IPS-11a (cell line): ENCODE measurements at regions not wholly inside any gene's neighbourhood (a gene's known extent, or its start where the extent isn't known, plus 50 kb on each side); places are given as distances from the start of the nearest gene placed in this dataset.

Source experiments
- H3K4me3 ChIP-seq: one replicate; pipeline ENCODE4 v1.5.1; 2013; ENCODE audit warnings: low read depth, low read length, control low read depth

DNA sequence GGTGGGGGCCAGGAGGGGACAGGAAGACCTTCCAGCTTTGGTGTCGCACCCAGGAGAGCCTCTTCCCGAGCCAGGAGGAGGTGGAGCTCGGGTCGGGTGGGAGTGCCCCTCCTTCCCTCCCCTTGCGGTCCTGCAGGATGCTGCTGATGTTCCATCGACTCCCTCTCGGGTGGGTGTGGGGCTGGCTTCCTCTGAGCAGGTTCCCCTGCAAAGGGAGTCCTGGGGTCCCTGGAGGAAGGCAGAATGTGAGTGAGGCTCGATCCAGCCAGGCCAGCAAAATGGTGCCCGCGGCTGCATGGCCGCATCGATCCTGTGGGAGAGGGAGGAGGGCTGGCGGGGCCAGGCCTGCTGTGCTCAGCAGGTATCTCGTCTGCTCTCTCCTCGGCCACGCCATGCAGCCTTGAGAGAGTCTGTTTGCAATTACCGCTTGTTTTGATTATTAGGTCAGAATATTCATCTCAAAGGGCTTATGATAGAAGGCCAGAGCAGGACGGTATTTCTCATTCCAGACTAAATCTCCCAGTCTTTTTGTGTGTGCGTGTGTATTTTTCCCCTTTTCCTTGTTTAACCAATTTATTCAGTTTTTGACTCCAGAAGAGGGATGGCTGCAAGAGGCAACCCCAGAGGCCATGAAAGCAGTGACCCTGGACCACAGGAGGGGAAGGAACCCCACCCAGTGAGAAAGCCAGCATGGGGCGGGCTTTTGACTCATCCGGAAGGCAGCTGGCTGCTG lies 137.3 kb upstream of the ZMIZ1 start:
- H3K4me3 ChIP-seq: no peak overlapping the region

DNA sequence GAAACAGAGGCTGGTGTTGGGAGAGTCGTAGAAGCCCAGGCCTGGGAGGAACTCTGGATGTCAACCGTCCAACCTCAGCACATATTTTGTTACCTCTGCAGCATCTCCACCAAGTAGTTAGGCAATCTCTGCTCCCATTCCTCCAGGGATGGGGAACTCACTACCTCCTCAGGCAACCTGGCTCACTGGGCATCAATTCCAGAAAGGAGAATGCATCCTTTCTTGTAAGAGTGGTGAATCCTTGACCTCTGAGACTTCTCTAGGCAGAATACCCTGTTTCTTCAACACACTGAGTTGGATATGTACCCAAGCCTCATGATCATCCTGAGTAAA lies 136.7 kb upstream of the ZMIZ1 start:
- H3K4me3 ChIP-seq: no peak overlapping the region

DNA sequence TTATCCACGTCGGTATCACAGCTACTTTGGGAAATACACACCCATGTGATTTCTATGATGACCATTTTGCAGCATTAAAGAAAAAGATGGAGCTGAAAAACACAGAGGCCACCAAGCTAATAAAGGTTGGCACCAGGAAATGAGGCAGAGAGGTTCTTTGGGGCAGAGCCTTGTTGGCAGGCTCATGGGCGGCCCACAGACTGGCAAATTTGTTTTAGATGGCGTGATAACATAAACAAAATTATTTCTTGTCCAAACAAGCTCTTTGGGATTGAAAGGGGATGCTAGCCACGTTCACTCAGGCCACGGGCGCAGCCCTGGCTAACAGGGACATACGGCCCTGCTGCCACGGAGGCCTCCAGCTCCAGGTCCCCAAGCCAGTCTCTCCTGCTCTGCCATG lies 135.9 kb upstream of the ZMIZ1 start:
- H3K4me3 ChIP-seq: no peak overlapping the region

- H3K4me3 ChIP-seq: no peak overlapping the region
Observed at GRCh38 chr10:78933828-78934531, 134.8 kb upstream of the ZMIZ1 start.

- H3K4me3 ChIP-seq: no peak overlapping the region
Observed at GRCh38 chr10:78934532-78934898, 134.3 kb upstream of the ZMIZ1 start.

DNA sequence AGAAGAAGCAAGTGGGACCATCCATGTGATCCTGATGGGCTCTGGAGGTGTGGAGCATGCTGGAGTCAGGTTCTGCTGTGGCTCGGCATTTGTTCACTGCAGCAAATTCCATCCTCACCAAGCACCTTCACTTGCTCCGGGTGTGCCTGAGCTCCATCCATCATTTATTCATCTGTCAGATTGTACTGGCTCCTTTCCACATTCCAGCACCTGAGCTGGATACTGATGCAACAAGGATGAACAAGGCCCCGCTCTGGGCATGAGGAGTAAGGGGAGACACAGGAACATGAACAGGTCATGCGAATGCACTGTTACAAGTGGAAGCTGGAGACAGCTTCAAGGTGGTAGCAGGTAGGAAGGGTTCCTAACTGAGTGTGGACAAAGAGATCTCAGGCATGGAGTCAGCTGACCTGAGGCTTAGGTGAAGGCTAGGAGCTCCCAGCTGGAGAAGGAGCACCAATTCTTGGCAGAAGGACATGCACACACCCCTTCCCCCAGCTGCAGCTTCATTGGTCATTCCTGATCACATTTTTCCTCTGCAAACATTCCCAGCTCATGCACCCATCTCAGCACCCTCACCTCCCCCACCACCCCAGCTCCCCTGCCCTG lies 133.7 kb upstream of the ZMIZ1 start:
- H3K4me3 ChIP-seq: no peak overlapping the region

- no peak overlapping the region for H3K4me3 ChIP-seq
Observed at GRCh38 chr10:78935697-78936407, 132.9 kb upstream of the ZMIZ1 start.

- H3K4me3 ChIP-seq: no peak overlapping the region
Observed at GRCh38 chr10:78936412-78937342, 132.1 kb upstream of the ZMIZ1 start.

DNA sequence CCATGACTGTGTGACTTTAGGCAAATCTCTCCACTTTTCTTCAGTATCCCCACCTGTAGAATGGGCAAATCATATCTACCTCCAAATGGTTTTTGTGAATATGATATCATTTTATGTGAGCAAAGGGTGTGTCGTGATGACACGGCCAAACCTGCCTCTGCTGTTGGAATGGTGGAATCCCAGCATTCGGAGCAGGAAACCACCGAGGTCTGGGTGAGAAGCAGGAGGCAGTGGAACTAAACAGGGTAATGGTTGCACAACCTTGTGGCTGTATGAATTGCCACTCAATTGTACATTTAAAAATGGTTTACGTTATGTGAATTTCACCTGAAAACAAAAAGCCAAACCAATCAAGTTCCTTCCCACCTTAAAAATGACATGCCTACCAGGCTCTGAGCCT lies 131.4 kb upstream of the ZMIZ1 start:
- H3K4me3 ChIP-seq: no peak overlapping the region

DNA sequence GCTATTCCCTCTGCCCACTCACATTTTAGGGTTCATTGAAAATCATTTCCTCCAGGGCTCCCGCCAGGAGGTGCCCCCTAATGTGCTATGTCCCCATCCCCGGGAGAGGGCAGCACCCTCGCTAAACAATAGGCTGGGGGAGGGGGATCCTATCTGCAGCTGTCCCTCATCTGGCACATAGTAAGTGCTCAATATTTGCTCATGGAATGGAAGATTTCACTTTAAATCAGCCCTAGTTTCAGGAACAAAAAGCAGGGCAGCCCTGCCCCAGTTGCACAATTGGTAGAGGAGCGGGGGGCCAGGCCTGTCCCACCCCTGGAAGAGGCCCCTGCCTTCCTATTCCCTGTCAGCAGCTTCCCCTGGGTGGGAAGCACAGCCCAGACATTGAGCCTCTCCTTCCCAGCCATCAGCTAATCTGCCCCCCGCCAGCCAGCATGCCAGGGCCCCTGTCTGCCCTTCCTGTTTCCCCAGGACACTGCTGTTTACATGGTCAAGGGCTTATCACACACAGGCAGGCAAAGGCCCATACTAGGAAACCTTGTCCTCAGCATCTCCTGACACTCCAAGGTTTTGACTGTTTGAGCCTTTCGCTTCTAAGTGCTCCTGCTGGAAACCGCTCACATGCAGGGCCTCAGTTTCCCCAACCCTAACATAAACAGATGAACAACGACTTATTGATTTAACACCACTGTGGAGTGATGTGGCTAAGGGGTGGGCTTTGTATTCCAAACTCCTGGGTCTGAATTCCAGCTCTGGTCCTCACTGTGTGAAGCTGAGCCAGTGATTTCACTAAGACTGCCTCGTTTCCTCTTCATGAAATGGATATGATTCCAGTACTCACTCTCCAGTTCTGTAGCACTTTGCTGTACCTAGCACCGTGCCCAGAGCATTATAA lies 130.7 kb upstream of the ZMIZ1 start:
- H3K4me3 ChIP-seq: no peak overlapping the region

DNA sequence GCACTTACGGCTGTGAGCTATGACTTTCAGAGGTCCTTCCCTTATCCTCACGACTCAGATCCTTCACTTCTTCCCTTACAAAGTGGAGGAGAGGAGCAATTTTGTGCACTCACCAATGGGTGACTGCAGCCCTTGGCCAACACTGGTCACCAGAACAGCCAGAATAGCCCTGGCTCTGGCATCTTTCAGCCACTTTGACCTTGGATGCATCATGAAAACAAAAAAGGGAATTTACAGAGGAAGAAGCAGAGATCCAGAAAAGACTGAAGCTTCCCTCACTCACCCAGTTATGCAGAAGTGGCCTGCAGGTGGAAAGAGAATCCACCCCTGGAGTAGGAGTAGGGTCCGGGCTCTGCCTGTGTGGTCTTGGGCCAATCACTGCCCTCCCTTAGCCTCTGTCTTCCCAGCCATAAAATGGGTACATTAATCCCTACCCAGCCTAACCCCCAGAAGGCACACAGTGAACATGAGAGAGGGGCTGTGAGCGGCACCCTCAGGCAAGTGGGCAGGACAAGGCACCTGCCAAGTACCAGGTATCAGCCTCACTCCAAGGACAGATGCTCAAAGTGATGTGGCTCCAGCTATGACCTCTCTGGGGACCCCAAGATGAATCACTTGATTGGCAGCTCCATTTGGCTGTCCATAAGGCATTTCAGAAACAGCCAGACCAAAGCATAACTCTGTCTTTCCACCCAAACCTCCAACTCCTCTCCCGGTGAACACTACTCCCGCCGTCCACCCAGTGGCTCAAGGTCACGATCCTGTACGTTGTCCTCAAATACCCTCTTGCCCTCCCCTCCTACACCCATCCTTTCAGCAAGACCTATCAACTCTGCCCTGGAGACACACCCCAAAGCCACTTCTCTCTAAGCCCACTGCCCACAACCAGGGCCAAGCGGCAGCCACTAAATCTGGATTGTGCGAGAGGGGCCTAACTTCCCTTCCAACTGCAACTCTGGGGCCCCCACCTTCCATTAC lies 129.8 kb upstream of the ZMIZ1 start:
- H3K4me3 ChIP-seq: no peak overlapping the region

DNA sequence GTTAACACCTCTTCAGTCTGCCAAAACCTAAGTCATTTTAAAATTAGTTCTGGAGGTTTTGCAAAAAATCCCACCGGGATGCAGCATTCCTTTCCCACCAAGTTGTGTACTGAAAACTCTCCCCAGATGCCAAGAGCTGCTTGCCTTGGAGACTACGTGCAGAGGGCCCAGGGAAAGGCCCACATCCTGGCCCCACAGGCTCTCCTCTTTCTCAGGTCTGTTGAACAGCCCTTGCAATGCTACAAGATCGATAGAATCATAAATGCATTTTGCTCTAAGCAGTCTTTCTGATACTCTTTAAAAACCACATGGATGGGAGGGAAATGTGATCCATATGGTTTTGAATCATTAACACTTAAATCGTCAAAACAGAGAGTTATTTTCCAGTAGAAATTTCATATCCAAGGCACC lies 126.7 kb upstream of the ZMIZ1 start:
- H3K4me3 ChIP-seq: no peak overlapping the region

DNA sequence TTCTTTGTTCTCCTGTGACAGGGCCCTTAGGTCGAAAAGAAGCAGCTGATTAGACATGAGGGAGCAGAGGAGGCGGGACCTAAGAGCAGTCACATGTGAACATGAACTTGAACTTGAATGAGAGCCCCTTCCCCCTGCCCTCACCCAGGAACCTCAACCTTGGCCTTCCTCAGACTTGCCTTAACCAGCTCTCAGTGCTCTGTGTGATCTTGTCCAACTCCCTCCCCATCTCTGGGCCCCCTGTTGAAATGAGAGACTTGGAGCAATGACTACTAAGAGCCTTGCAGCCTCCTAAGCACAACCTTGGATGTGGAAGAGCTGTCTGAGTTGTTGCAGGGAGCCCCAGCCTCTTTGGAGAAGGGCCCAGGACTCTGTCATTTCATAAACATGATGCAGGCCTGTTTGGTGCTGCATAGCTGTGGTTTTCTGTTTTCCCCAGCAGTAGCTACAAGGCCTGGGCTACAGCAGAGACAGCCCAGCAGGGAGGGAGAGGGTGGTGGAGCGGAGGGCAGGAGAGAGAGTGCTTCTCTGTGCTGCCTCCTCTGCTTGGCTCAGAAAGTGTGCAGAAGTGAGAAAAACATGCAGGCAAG lies 123.9 kb upstream of the ZMIZ1 start:
- no peak overlapping the region for H3K4me3 ChIP-seq

DNA sequence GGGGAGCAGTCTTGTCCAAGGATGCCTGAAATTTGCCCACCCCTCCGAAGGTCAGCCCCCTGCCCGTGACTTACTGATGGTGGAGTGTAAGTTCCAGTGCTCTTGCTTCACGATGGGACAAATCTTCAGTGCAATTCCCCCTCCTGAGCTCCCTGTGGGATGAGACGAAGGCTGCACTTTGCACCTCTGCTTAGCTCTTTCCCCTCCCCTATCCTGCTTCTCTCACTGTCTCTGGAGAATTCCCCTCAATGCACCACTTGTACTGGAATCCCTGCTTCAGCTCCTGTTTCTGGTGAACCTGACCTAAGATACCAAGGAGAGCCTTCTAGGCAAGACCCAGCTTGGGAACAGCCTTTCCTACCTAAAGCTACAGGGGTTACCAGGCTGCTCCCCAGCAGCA lies 122.9 kb upstream of the ZMIZ1 start:
- no peak overlapping the region for H3K4me3 ChIP-seq

GRCh38 chr10:78947226-78947625 lies 121.5 kb upstream of the ZMIZ1 start:
- no peak overlapping the region for H3K4me3 ChIP-seq

- H3K4me3 ChIP-seq: no peak overlapping the region
Observed at GRCh38 chr10:78947733-78948132, 121.0 kb upstream of the ZMIZ1 start.

- no peak overlapping the region for H3K4me3 ChIP-seq
Observed at GRCh38 chr10:78948621-78949030, 120.1 kb upstream of the ZMIZ1 start.
